Transverse colon (tissue), 4 donors: ENCODE measurements at regions not wholly inside any gene's neighbourhood (a gene's known extent, or its start where the extent isn't known, plus 50 kb on each side); places are given as distances from the start of the nearest gene placed in this dataset.

ENCODE experiments used
- DNase-seq: peaks from one replicate; pipeline ENCODE4 v3.0.0-alpha.2; 2019
- H3K27ac ChIP-seq, 4 donors: fragments of 200-600 bp; sonication (generic); 2 replicates each; pipeline ENCODE4 v1.5.1; 2016 to 2018; ENCODE audit warnings: inconsistent platforms in 4 of 4
- H3K27me3 ChIP-seq: fragments of 200-600 bp; sonication (generic); 2 replicates; pipeline ENCODE4 v1.5.1; 2017; ENCODE audit warnings: inconsistent platforms
- H3K36me3 ChIP-seq, 4 donors: fragments of 200-600 bp; sonication (generic); 2 replicates each; pipeline ENCODE4 v1.5.1; 2017 to 2019; ENCODE audit warnings: inconsistent platforms in 4 of 4
- H3K4me1 ChIP-seq, 4 donors: fragments of 200-600 bp; sonication (generic); 2 replicates each; pipeline ENCODE4 v1.5.1; 2017 to 2020; ENCODE audit warnings: inconsistent platforms in 4 of 4
- H3K4me3 ChIP-seq, 4 donors: fragments of 200-600 bp; sonication (generic); 1 replicate in 1 of 4; 2 replicates in 3 of 4; pipeline versions ENCODE4 v1.5.1 to v1.6.1; 2017 to 2019; ENCODE audit warnings: inconsistent platforms in 4 of 4
- H3K9me3 ChIP-seq, 2 donors: fragments of 200-600 bp; sonication (generic); 2 replicates each; pipeline ENCODE4 v1.5.1; 2017 to 2019; ENCODE audit warnings: inconsistent platforms in 2 of 2
- CTCF ChIP-seq, 5 experiments: fragments of 200-600 bp in 3 of 5; fragments of 450-650 bp in 2 of 5; sonication (generic) in 3 of 5; IDR thresholded peaks; 1 replicate in 2 of 5; 2 replicates in 3 of 5; pipeline ENCODE4 v1.5.1; 2016 to 2017; ENCODE audit warnings: antibody characterized with exemption in 5 of 5, inconsistent platforms in 3 of 5, mild to moderate bottlenecking in 2 of 5, moderate library complexity in 1 of 5
- EP300 ChIP-seq: sonication (generic); formaldehyde crosslinking; IDR thresholded peaks from one replicate; pipeline ENCODE4 v1.6.1; 2017; ENCODE audit warnings: antibody characterized with exemption, low read depth
- POLR2A ChIP-seq: fragments of 450-650 bp; IDR thresholded peaks from one replicate; pipeline ENCODE4 v1.6.1; 2016; ENCODE audit warnings: antibody characterized with exemption, mild to moderate bottlenecking, moderate library complexity
- POLR2AphosphoS5 ChIP-seq, 3 donors: sonication (generic); formaldehyde crosslinking; IDR thresholded peaks; one replicate each; pipeline ENCODE4 v1.6.1; 2016; ENCODE audit warnings: antibody characterized with exemption in 3 of 3
- WGBS, 2 donors: methylation state at CpG; one replicate each; pipeline ENCODE4 v1.1.5; 2018; ENCODE audit warnings: low coverage in 1 of 2; 5-methylcytosine and 5-hydroxymethylcytosine counted together
- in situ Hi-C, 4 donors: fragments of 200-750 bp; cut with MboI; loops; one replicate each; pipeline versions ENCODE4 v1.15.0 to v1.15.1; 2017; ENCODE audit warnings: low sequenced_read_pairs in 3 of 4, low pct_ligation_motif_present in 1 of 4, low pct_unique_long_range_greater_than_20kb in 1 of 4
- intact Hi-C: fragments of 100-400 bp; cut with DNase I; formaldehyde crosslinking; loops from one replicate; pipeline ENCODE4 v1.15.1; 2023; ENCODE audit warnings: low total_unique reads

- H3K36me3 ChIP-seq: no peaks in the 10 kb centered on the region
- H3K27ac ChIP-seq: no peak overlapping the region
- TF ChIP-seq POLR2A (no peak), POLR2AphosphoS5 (IDR thresholded peaks at IDR 0.05) (no peak), EP300 (no peak), CTCF (IDR thresholded peaks at IDR 0.05) (no peak)
- H3K9me3 ChIP-seq: no peaks in the 10 kb centered on the region
- DNase-seq: no peak
- H3K4me1 ChIP-seq: peaks cover 0 to 4% (median 0%) of the 10 kb centered on the region in 4 donors
- WGBS, 2 donors: 77 to 78% methylated on average over 21 to 25 of the region's 25 CpGs
- H3K4me3 ChIP-seq: no peak overlapping the region
- in situ Hi-C loops (no loop called here), intact Hi-C loops (no loop called here)
- H3K27me3 ChIP-seq: peaks cover 5% of the 10 kb centered on the region
Measured at GRCh38 chr10:129394518-129395328, 72.3 kb upstream of the MGMT start.

GRCh38 chr10:129396021-129396722 lies 70.9 kb upstream of the MGMT start:
- in situ Hi-C loops (no loop called here), intact Hi-C loops (no loop called here)
- no peak for DNase-seq
- Histone ChIP-seq H3K4me3 (no peak overlapping the region), H3K36me3 (no peaks in the 10 kb centered on the region), H3K4me1 (peaks cover 0 to 4% (median 0%) of the 10 kb centered on the region in 4 donors), H3K27ac (no peak overlapping the region), H3K27me3 (peaks cover 5% of the 10 kb centered on the region), H3K9me3 (no peaks in the 10 kb centered on the region)
- WGBS, 2 donors: 69 to 71% methylated on average over 22 of the region's 22 CpGs
- no peak for TF ChIP-seq POLR2A
- TF ChIP-seq CTCF (IDR thresholded peaks at IDR 0.05): no peak
- no peak for TF ChIP-seq EP300
- no peak for TF ChIP-seq POLR2AphosphoS5 (IDR thresholded peaks at IDR 0.05)

GRCh38 chr10:129397198-129397974 lies 69.7 kb upstream of the MGMT start:
- no peak overlapping the region for H3K4me3 ChIP-seq
- intact Hi-C loops (no loop called here), in situ Hi-C loops (no loop called here)
- no peak overlapping the region for H3K27ac ChIP-seq
- TF ChIP-seq EP300: no peak
- no peak for TF ChIP-seq POLR2AphosphoS5 (IDR thresholded peaks at IDR 0.05)
- DNase-seq: no peak
- H3K36me3 ChIP-seq: no peaks in the 10 kb centered on the region
- H3K4me1 ChIP-seq: peaks cover 0 to 4% (median 0%) of the 10 kb centered on the region in 4 donors
- H3K9me3 ChIP-seq: no peaks in the 10 kb centered on the region
- H3K27me3 ChIP-seq: peaks cover 5% of the 10 kb centered on the region
- WGBS, 2 donors: 63 to 75% methylated on average over 3 to 16 of the region's 16 CpGs

GRCh38 chr10:129398711-129399141 lies 68.3 kb upstream of the MGMT start:
- Histone ChIP-seq H3K4me1 (peaks cover 0 to 4% (median 0%) of the 10 kb centered on the region in 4 donors), H3K4me3 (no peak overlapping the region), H3K27me3 (peaks cover 5% of the 10 kb centered on the region), H3K27ac (no peak overlapping the region), H3K36me3 (no peaks in the 10 kb centered on the region), H3K9me3 (no peaks in the 10 kb centered on the region)
- no peak for DNase-seq
- in situ Hi-C loops (no loop called here), intact Hi-C loops (no loop called here)
- WGBS, 2 donors: 48 to 68% methylated on average over 2 of the region's 2 CpGs
- TF ChIP-seq POLR2AphosphoS5 (IDR thresholded peaks at IDR 0.05) (no peak), EP300 (no peak), POLR2A (no peak), CTCF (IDR thresholded peaks at IDR 0.05) (no peak)
